Right cardiac atrium (tissue), 5 donors: ENCODE measurements at regions not wholly inside any gene's neighbourhood (a gene's known extent, or its start where the extent isn't known, plus 50 kb on each side); places are given as distances from the start of the nearest gene placed in this dataset.
"Not testable (repeated sequence)": the region's sequence is repeated elsewhere in the genome, so short reads cannot be mapped to it uniquely, and the experiment has no call there.

ENCODE experiments used
- ATAC-seq, 2 donors: fragments of 200-7000 bp; cut with Tn5 transposase; one replicate each; pipeline versions ENCODE4 v1.8.0 to v1.9.1; 2020; ENCODE audit warnings: moderate library complexity in 2 of 2, mild to moderate bottlenecking in 1 of 2
- DNase-seq, 3 donors: peaks; one replicate each; pipeline ENCODE4 v3.0.0-alpha.2; 2020
- H3K27ac ChIP-seq: one replicate; pipeline ENCODE4 v1.5.1; 2013; ENCODE audit warnings: mild to moderate bottlenecking, low read length, control low read depth, moderate library complexity
- H3K27me3 ChIP-seq: one replicate; pipeline ENCODE4 v1.6.1; 2013; ENCODE audit not compliant: control insufficient read depth, insufficient read depth
- H3K4me1 ChIP-seq: one replicate; pipeline ENCODE4 v1.6.1; 2013; ENCODE audit warnings: low read length; ENCODE audit not compliant: control insufficient read depth, insufficient read depth
- H3K4me3 ChIP-seq: one replicate; pipeline ENCODE4 v1.5.1; 2013; ENCODE audit warnings: low read length, control low read depth
- H3K9me3 ChIP-seq: one replicate; pipeline ENCODE4 v1.6.1; 2013; ENCODE audit warnings: low read length; ENCODE audit not compliant: control insufficient read depth
- WGBS: extraction: QIAGEN DNeasy Blood & Tissue Kit; methylation state at CpG from one replicate; pipeline ENCODE4 v1.1.7; 2013; 5-methylcytosine and 5-hydroxymethylcytosine counted together
- intact Hi-C, 4 donors: fragments of 100-400 bp; cut with DNase I; formaldehyde crosslinking; loops; one replicate each; pipeline versions ENCODE4 v1.11.0 to v1.14.0; 2022 to 2023
- donor health status: healthy with polysubstance abuse.
- donor health status: DM: no; HTN: yes; CAD: no.
- donor health status: DM: no; HTN: no; CAD: no.
- donor health status: DM: no; HTN: yes; CAD: no; lungs with severe emphysema.
- donor health status: DM: yes; HTN: yes; CAD: no.

- not testable (repeated sequence) for H3K4me1 ChIP-seq, H3K27ac ChIP-seq, DNase-seq, ATAC-seq, H3K27me3 ChIP-seq, H3K9me3 ChIP-seq, H3K4me3 ChIP-seq
- intact Hi-C loops, result loop anchor here in 3 of 4 donors (2.0 to 10.0 kb wide), 3 partner anchors 92 to 96 kb away; no protein-coding TSS in a partner anchor
- WGBS, result 10% methylated on average over 6 of the region's 6 CpGs
Measured at GRCh38 chr12:34123092-34123491, 100.8 kb downstream of the ALG10 start.

DNA sequence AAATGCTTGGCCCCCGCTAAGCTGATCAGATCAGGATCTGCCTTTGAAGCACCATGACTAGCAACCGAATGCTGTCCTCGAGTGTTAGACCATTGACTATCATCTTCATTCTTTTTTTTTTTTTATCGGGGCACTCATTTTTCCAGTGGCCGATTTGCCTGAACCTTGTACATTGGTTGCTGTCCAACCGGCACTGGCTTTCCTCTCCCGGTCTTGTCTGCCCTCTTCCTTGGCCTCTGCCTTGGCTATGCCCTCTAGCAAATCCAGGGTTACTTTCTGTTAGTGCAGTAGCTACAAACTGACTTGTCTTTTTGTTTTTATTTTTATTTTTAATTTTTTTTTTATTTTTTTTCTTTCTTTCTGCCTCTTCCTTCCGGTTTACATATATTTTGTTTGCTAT, 102.3 kb downstream of the ALG10 start:
- DNase-seq (no peak), ATAC-seq (no peak)
- H3K27ac ChIP-seq, result no peak overlapping the region
- H3K9me3 ChIP-seq, result no peaks in the 10 kb centered on the region
- intact Hi-C loops, result loop anchor here in 2 of 4 donors (5.0 to 10.0 kb wide), 2 partner anchors 90 to 93 kb away; no protein-coding TSS in a partner anchor
- WGBS, result 86% methylated on average over 8 of the region's 8 CpGs
- H3K27me3 ChIP-seq, result no peaks in the 10 kb centered on the region
- no peak overlapping the region for H3K4me3 ChIP-seq
- no peaks in the 10 kb centered on the region for H3K4me1 ChIP-seq

DNA sequence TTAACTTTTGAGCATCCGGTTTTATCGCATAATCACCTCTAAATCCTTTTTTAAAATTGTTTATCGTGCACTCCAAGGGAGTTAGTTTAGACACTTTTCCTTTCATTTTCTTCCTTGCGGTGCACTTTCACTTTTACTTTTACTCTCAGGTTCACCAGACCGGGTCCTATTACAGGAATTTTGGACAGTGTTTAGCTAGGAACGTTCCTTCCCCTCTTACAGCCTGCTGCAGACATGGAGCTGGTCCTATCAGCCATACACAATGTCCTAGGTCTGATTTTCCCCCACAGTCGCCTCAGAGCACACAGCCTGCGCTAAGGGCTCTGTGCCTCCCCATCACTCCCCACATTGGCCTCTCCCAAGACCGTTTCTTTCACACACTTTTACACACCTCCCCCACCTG, 103.9 kb downstream of the ALG10 start:
- no peaks in the 10 kb centered on the region for H3K27me3 ChIP-seq
- WGBS, result 65% methylated on average over 9 of the region's 9 CpGs
- H3K27ac ChIP-seq, result no peak overlapping the region
- intact Hi-C loops, result loop anchor here in 1 of 4 donors (10.0 kb wide), 1 partner anchor 89 kb away; no protein-coding TSS in a partner anchor
- no peak for DNase-seq
- peak overlapping the region; percentile 33 for H3K4me3 ChIP-seq
- peak in 1 of 2 donors; percentile 29 for ATAC-seq
- H3K4me1 ChIP-seq, result no peaks in the 10 kb centered on the region
- H3K9me3 ChIP-seq, result no peaks in the 10 kb centered on the region

- ATAC-seq, result no peak
- Histone ChIP-seq H3K4me1 (no peaks in the 10 kb centered on the region), H3K4me3 (no peak overlapping the region), H3K27me3 (no peaks in the 10 kb centered on the region), H3K9me3 (no peaks in the 10 kb centered on the region), H3K27ac (no peak overlapping the region)
- no peak for DNase-seq
- WGBS, result 72% methylated on average over 1 of the region's 1 CpG
- intact Hi-C loops, result loop anchor here in 1 of 4 donors (10.0 kb wide), 1 partner anchor 88 kb away; no protein-coding TSS in a partner anchor
Measured at GRCh38 chr12:34126805-34127204, 104.5 kb downstream of the ALG10 start.

DNA sequence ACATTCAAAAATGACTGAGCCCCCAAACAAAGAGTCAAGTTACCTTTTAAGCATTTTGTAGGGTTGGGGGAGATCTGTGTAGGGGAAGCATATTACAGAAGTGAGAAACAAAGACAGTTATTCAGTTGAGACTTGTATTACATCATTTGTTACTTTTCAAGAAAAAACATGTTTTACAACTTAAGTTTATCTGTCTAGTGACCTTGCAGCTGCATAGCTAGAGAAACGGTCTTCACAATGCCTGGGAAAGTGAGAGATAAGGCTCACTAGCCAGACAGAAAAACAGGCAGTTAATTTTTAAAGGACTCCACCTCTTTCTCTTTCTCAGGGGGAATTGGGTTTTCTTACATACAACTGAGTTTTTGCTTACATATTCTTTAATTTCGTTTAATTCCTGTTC, 105.1 kb downstream of the ALG10 start:
- not testable (repeated sequence) for H3K4me1 ChIP-seq, ATAC-seq, H3K27ac ChIP-seq, H3K9me3 ChIP-seq, DNase-seq, H3K27me3 ChIP-seq, H3K4me3 ChIP-seq
- WGBS, result 41% methylated on average over 2 of the region's 2 CpGs
- intact Hi-C loops, result loop anchor here in 1 of 4 donors (10.0 kb wide), 1 partner anchor 87 kb away; no protein-coding TSS in a partner anchor

DNA sequence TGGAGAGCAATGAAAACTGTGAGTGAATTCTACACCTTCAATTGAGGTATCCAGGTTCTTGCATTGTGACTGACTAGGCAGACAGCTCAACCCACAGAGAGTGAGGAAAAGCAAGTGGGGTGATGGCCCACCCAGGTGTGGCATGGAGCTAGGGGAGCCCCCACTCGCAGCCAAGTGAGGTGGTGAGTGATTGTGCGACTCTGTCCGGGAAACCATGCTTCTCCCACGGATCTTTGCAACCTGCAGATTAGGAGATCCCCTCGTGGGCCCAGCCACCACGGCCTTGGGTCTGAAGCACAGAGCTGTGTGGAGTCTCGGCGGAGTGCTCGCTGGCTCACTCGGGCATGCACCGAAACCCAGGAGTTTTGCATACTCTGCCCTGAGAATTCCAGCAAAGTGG, 120.1 kb downstream of the ALG10 start:
- no peaks in the 10 kb centered on the region for H3K9me3 ChIP-seq
- DNase-seq, result no peak
- no peak for ATAC-seq
- no peak overlapping the region for H3K27ac ChIP-seq
- H3K4me1 ChIP-seq, result no peaks in the 10 kb centered on the region
- H3K4me3 ChIP-seq, result no peak overlapping the region
- 76% methylated on average over 11 of the region's 11 CpGs for WGBS
- intact Hi-C loops, result no loop called here
- H3K27me3 ChIP-seq, result no peaks in the 10 kb centered on the region

GRCh38 chr12:34151019-34151418, 128.7 kb downstream of the ALG10 start:
- intact Hi-C loops, result no loop called here
- no peaks in the 10 kb centered on the region for H3K27me3 ChIP-seq
- H3K4me3 ChIP-seq, result no peak overlapping the region
- no peaks in the 10 kb centered on the region for H3K9me3 ChIP-seq
- no peaks in the 10 kb centered on the region for H3K4me1 ChIP-seq
- DNase-seq (no peak), ATAC-seq (no peak)
- H3K27ac ChIP-seq, result no peak overlapping the region

DNA sequence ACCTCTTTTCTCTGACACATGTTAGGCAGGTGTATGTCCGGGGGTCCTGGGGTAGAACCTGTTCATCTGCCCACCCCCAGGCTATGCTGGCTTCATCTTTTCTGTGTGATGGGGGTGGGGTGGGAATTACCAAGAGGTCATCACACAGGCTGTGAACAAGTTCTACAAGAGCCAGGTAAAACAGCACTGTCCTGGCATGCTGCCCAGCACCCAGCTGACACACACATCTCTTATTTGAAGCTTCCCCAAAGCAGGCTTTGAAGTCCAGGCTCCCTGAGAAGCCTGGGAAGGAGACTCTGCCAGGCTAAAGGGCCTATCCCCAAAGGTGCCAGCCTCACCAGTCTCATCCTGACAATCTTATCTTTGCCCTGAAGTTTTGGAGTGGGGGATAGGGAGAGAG, 141.1 kb downstream of the ALG10 start:
- Histone ChIP-seq H3K27ac (no peak overlapping the region), H3K4me1 (no peaks in the 10 kb centered on the region), H3K4me3 (no peak overlapping the region), H3K9me3 (no peaks in the 10 kb centered on the region), H3K27me3 (no peaks in the 10 kb centered on the region)
- DNase-seq, result no peak
- ATAC-seq, result no peak
- WGBS, result 54% methylated on average over 1 of the region's 1 CpG
- intact Hi-C loops, result no loop called here

- ATAC-seq, result no peak
- Histone ChIP-seq H3K4me3 (no peak overlapping the region), H3K27me3 (no peaks in the 10 kb centered on the region), H3K9me3 (no peaks in the 10 kb centered on the region), H3K27ac (no peak overlapping the region), H3K4me1 (no peaks in the 10 kb centered on the region)
- DNase-seq, result no peak
- 91% methylated on average over 41 of the region's 41 CpGs for WGBS
- intact Hi-C loops, result no loop called here
Measured at GRCh38 chr12:34166427-34167060, 144.2 kb downstream of the ALG10 start.

GRCh38 chr12:34168507-34168906, 146.2 kb downstream of the ALG10 start:
- H3K4me1 ChIP-seq, H3K9me3 ChIP-seq, H3K4me3 ChIP-seq, H3K27ac ChIP-seq, intact Hi-C loops, DNase-seq, H3K27me3 ChIP-seq, ATAC-seq: not testable (repeated sequence)
- WGBS, result 83% methylated on average over 1 of the region's 1 CpG

DNA sequence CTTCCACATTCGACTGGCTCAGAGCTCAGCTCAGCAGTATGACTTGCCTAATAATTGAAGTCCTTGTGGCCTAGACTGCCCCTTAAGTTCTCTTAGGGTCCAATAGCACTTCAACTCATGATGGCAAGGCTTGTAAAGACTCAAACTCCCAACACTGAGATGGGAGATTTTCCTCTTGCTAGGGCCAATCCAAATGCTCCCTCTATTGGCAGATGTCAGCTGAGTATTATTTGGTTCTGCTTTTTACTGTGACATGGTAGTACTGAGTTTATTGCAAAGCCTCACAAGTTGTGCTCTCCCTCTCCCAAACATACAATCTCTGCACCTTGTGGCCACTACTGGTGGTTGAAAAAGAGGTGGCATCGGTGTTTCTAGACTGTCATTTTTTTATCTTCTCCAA, 164.2 kb downstream of the ALG10 start:
- no peak for DNase-seq
- no peaks in the 10 kb centered on the region for H3K4me1 ChIP-seq
- ATAC-seq, result no peak
- intact Hi-C loops, result no loop called here
- no peaks in the 10 kb centered on the region for H3K27me3 ChIP-seq
- H3K27ac ChIP-seq, result no peak overlapping the region
- WGBS, result 64% methylated on average over 2 of the region's 2 CpGs
- H3K9me3 ChIP-seq, result no peaks in the 10 kb centered on the region
- H3K4me3 ChIP-seq, result no peak overlapping the region

DNA sequence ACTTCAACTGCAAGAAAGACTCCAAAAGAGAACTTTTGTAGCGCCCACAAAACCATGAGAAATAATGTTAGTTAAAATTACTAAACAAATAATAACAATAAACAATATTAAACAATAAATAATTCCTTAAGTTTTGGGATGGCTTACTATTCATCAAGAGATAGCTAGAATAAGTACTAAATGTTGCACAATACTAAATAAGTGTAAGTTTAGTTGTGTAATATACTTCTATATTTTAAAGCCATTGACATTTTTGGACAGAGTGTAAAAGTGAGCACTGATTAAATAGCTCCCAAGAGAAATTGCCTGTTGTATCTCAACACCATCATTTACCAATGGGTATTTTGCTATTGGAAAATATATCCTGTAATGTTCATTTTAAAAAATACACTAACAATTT, 166.7 kb downstream of the ALG10 start:
- WGBS, result 66% methylated on average over 1 of the region's 1 CpG
- no peak for ATAC-seq
- H3K9me3 ChIP-seq, result no peaks in the 10 kb centered on the region
- H3K27ac ChIP-seq, result no peak overlapping the region
- DNase-seq, result no peak
- H3K4me3 ChIP-seq, result no peak overlapping the region
- H3K27me3 ChIP-seq, result no peaks in the 10 kb centered on the region
- intact Hi-C loops, result no loop called here
- no peaks in the 10 kb centered on the region for H3K4me1 ChIP-seq
